ENCODE measurements at regions not wholly inside any gene's neighbourhood (a gene's known extent, or its start where the extent isn't known, plus 50 kb on each side); places are given as distances from the start of the nearest gene placed in this dataset.

GRCh38 chr3:18813300-18813699 lies 335.0 kb upstream of the KCNH8 start:
- DNase-seq: no peak

- peak; percentile 52 for DNase-seq
These were observed 336.0 kb upstream of the KCNH8 start for GRCh38 chr3:18812316-18812715.

- no peak for DNase-seq
These were observed 338.0 kb upstream of the KCNH8 start for GRCh38 chr3:18810306-18810661.

- DNase-seq: no peak
These were observed 338.5 kb upstream of the KCNH8 start for GRCh38 chr3:18809640-18810305.

DNA sequence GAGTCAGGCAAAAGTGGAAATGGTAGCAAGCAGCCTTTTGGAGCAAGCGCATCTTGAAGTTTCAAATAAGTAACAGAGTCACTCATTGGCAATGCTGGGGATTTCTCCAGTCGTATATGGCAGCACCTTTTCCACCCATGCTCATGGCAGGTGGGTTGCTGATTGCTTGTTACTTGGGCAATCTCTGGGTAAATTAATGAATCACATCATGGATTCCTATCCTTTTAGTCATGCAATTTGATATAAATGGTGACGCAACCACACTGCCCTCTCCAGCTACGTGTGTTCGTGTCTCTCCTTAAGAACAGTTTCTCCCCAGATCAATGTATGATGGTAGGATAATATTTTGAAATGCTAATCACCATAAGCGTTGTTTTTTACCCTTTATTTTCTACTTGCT lies 339.9 kb upstream of the KCNH8 start:
- DNase-seq: no peak

DNA sequence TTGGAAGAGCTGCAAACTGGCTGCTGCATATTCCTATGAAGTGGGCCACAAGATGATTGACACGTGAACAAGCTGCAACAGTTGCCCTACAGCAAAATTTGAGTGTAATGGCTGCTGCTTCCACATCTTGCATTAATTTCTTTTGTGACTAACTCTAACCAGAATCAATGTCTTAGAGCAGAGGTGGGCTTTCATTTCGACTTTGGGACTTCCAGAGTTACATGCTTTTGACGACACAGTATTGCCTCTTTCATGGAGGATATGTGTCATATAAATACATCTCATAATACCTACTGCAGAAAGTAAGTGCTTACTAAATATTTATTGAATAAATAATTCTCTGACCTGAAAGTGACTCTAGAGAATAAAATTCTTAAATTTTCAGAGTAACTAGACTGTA lies 340.7 kb upstream of the KCNH8 start:
- DNase-seq: no peak

DNA sequence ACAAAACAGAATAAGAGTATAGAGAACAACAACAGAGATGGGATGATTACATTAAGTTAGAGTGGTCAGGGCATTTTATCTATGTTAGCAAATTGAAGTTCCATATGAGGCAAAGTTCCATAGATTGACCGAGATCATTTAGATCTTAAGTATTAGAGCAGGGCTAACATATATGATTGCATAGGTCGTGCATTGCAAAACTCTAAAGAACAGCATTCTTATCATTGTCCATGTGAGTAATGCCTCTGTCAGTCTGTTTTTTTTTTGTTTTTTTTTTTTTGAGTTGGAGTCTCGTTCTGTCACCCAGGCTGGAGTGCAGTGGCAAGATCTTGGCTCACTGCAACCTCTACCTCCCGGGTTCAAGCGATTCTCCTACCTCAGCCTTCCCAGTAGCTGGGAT lies 341.7 kb upstream of the KCNH8 start:
- no peak for DNase-seq

DNA sequence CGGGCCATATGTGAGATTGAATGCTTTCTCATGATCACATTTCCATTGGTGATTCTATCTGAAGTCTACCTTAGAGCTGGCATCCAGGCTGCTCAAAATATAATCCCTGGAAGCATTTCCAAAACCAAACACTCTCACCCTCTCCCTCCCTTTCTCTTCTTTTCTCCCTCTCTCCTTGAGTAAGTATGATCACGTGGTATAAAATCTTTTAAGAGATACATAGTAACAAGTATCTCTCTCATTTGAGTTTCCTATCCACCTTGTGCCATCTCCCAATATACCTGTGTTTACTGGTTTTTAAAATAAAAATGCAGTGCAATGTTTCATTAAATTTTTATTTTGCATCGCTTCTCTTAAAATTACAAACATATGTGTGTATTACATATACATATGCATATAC lies 350.9 kb upstream of the KCNH8 start:
- no peak for DNase-seq

DNA sequence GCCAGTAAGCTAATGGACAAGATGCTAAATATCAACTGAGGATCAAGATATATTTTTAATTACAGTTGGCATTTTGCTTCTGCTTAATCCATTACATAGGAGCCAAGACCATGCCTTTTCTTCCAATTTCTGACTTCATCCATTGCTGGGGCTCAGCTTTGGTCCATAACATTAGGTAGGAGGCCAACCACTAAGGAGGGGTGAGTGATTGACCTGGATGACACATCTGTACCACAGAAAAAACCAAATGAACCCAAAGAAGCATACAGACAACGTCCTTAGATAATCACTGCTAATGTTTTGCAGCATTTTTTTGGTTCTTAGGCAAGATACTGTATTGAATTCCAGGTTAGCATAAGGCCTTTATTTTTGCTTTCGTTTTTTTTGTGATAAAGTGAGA lies 353.2 kb upstream of the KCNH8 start:
- no peak for DNase-seq

GRCh38 chr3:18791752-18792151 lies 356.6 kb upstream of the KCNH8 start:
- no peak for DNase-seq

DNA sequence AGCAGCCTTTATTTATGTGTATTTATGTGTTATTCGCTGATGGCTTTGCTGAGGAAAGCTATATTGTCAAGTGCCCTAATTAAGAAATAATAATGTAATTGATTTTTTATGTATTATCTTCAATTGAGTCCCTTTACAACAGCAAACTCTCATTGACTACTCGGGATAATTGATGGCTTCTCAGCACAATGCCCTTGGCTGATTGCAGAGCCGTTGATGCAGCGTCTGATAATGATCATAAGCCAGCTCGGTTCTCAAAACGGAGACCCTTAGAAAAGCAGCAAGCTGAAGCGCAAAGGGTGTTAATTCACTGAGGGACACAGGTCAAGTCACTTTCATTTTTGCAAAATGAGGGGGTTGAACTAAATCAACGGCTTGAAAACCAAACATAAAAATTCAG lies 357.1 kb upstream of the KCNH8 start:
- DNase-seq: no peak

DNA sequence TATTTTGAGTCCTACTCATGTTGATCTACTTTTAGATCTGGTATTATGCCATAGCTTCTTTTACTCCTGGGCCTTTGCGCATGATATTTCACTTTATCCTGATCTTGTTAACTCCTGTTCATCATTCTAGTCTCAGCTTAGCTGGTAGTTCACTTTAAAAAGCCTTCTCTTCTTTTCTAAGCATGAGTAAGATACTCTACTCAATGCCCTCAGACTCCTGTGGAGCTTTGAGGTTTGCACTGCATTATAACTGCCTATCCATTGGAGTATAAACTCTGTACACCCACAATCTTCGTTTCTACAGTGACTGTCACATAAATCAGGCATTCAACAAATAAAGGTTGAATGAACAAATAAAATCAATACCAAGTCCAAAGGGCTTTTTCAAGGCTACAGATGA lies 357.9 kb upstream of the KCNH8 start:
- no peak for DNase-seq

DNA sequence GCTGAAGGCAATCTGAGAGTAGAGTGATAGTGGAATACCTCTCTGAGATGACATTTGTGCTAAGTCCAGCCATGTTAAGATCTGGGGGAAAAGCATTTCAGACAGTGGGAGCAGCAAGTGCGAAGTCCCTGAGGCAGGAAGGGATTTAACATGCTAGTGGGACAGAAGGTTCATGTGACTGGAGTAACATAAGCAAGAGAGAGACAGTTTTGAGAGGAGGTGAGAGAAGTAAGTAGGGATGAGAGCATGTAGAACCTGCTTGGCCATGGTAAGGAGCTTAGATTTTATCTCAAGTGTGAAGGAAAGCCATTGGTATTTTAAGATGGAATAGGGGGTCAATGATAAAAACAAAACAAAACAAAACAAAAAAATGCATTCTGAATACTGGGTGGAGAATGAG lies 358.6 kb upstream of the KCNH8 start:
- no peak for DNase-seq

- no peak for DNase-seq
These were observed 360.9 kb upstream of the KCNH8 start for GRCh38 chr3:18787441-18787840.

GRCh38 chr3:18786650-18787323 lies 361.5 kb upstream of the KCNH8 start:
- no peak for DNase-seq

GRCh38 chr3:18782191-18782590 lies 357.1 kb upstream of the SATB1 start:
- DNase-seq: no peak

GRCh38 chr3:18780959-18781358 lies 355.8 kb upstream of the SATB1 start:
- DNase-seq: no peak

DNA sequence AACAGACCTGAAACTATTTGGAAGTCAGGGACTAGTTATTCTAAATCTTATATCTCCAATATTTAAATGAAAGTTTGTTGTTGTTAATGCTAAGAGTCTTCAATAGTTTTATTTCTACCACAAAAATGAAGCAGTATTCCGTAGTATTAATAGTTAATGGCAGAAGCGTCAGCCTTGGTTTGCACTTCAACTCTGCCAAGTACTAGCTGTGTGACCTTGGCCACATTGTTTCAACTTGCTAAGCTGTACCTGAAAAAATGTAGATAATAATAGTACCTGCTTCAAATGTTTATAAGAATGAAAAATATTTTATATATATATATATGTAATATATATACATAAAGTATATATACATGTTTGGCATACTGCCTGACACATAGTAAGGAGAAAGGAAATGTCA lies 354.6 kb upstream of the SATB1 start:
- DNase-seq: no peak

DNA sequence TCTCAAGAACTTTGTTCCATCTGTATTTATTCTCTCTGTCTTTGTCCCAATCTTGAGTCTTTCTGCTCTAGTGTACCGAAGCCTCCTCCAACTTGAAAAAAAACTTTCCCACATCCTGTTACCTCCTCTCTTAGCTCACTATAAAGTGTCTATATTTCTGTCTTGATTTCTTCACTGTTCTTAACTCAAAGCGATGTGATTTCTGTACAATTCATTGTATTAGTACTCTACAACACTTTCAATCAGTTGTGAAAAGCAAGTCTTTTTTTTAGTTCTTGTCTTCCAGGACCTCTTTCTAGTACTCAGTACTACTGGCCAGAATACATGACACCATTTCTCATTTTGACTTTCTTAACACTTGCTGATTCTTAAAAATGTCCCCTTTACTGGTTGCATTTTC lies 353.5 kb upstream of the SATB1 start:
- DNase-seq: no peak

DNA sequence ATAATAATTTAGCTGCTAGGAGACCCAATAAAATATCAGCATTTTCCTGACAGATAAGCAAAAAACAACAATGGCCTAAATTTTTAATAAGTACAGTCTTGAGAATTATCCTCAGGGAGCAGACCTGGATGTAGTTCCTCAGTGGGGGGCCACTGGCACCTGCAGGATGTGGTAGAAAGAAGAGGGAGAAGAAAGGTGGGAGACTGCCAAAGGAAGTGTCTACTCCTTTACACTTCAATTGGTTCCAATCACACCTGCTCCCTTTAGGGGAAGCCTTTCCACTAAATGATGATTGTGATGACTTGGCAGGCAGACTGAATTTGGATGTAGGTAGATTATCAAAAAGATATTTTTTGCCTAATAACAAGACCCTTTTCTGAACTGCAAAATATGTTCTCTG lies 353.0 kb upstream of the SATB1 start:
- DNase-seq: no peak

- DNase-seq: no peak
These were observed 350.4 kb upstream of the SATB1 start for GRCh38 chr3:18775501-18775900.

DNA sequence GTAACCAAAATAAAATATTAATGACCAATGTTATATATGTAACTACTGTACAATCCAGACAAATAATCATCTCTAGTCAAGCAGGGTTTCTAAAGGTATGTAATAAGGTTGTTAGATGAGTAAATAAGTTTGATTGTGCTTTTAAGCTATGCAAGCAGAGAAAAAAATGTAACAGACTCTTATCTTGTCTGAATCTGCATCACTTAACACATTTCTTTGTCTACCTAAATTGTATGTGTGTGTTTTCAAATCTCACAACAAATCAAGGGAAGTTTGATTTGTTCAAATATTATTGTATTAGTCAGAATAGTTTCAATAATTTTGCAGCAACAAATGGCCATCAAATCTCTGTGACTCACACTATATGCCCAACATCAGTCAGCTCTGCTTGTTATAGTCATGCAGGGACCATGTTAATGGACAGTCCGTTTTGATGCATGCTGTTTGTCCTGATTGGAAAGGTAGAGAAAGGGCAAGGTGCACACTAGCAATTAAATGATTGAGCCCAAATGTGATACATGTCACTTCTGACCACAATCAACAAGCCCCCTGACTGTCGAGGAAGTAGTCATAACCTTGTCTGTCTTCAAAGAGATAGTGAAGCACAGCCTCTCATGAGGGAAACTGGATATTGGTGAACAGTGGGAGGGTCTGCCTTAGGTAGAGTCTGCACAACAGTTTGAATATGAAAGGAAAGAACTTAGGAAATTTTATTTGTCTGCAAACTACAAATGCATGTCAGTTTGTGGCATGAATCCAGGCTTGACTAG lies 349.4 kb upstream of the SATB1 start:
- DNase-seq: no peak

DNA sequence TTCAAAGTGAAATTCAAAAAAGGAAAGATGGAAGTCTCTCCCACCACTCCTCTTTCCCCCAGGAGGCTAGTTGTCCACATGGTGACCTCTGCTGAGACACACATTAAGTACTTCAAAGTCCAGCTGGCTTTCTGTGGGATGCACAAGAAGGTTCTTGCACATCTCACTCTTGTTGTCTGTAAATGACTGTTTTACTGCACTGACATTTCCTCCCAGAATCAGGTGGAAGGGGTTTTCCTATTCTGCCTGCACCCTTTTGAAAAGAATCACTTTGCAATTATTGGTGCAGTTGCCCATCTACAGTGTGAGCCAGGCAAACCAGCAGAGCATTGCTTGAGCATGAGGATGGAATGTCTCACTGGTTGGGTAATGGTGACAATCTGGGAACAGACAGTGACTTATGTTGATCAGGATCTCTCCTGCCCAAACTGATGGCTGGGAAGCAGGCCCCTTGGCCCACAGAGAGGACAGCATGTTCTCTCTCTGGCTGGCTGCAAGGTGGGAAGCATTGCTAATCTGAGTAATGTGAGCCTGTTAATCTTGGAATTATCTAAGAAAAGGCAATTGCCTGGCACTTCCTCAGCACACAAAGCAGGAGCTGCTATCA lies 347.7 kb upstream of the SATB1 start:
- no peak for DNase-seq

DNA sequence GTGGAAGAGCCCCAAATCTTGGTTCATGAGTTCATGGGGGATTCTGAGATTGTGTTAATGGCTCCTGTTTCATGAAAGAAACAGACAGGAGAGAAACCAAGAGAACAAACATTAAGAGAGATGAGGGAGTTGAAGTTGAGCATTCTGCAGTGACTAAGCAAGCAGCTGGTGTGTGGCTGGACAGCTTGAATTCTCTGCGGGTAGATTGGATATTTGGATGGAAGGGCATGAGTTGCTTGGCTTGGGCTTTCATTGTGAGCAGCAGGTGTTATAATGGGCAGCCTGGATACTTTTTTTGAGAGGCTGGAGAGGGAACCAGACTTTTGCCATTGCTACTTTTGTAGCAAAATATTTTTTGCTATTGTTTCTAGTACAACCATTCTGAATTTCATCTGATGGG lies 346.8 kb upstream of the SATB1 start:
- no peak for DNase-seq

Data from fibroblast of skin of right biceps (primary cell).